HG02943 (cell line): ENCODE measurements at regions not wholly inside any gene's neighbourhood (a gene's known extent, or its start where the extent isn't known, plus 50 kb on each side); places are given as distances from the start of the nearest gene placed in this dataset.

Source experiments
- ATAC-seq: cut with Tn5 transposase; IDR thresholded peaks from one replicate; pipeline ENCODE4 v1.9.1; 2021; ENCODE audit warnings: mild to moderate bottlenecking, low read depth, moderate library complexity; ENCODE audit not compliant: unreplicated experiment

- no peak for ATAC-seq
These were observed 716.0 kb downstream of the KCTD16 start for GRCh38 chr5:144886668-144887067.

GRCh38 chr5:144882739-144883283, 712.1 kb downstream of the KCTD16 start:
- ATAC-seq = no peak

- ATAC-seq = no peak
These were observed 709.8 kb downstream of the KCTD16 start for GRCh38 chr5:144880513-144880912.

- no peak for ATAC-seq
These were observed 706.3 kb downstream of the KCTD16 start for GRCh38 chr5:144876990-144877389.

- no peak for ATAC-seq
These were observed 702.4 kb downstream of the KCTD16 start for GRCh38 chr5:144873076-144873475.

- ATAC-seq = no peak
These were observed 693.4 kb downstream of the KCTD16 start for GRCh38 chr5:144864118-144864517.

- no peak for ATAC-seq
These were observed 686.8 kb downstream of the KCTD16 start for GRCh38 chr5:144857454-144857853.

- no peak for ATAC-seq
These were observed 673.4 kb downstream of the KCTD16 start for GRCh38 chr5:144844086-144844485.

GRCh38 chr5:144832416-144832815, 661.7 kb downstream of the KCTD16 start:
- no peak for ATAC-seq

GRCh38 chr5:144831650-144832049, 661.0 kb downstream of the KCTD16 start:
- no peak for ATAC-seq

GRCh38 chr5:144822503-144822902, 651.8 kb downstream of the KCTD16 start:
- no peak for ATAC-seq

GRCh38 chr5:144820278-144820677, 649.6 kb downstream of the KCTD16 start:
- ATAC-seq = no peak

GRCh38 chr5:144815131-144815530, 644.5 kb downstream of the KCTD16 start:
- ATAC-seq = no peak

GRCh38 chr5:144812763-144813162, 642.1 kb downstream of the KCTD16 start:
- no peak for ATAC-seq

GRCh38 chr5:144800169-144800568, 629.5 kb downstream of the KCTD16 start:
- no peak for ATAC-seq

GRCh38 chr5:144798595-144798994, 627.9 kb downstream of the KCTD16 start:
- no peak for ATAC-seq

- ATAC-seq = no peak
These were observed 624.2 kb downstream of the KCTD16 start for GRCh38 chr5:144794922-144795321.

GRCh38 chr5:144788556-144788955, 617.9 kb downstream of the KCTD16 start:
- no peak for ATAC-seq

- ATAC-seq = no peak
These were observed 617.4 kb downstream of the KCTD16 start for GRCh38 chr5:144788046-144788445.

- no peak for ATAC-seq
These were observed 608.7 kb downstream of the KCTD16 start for GRCh38 chr5:144779368-144779767.

GRCh38 chr5:144778561-144778960, 607.9 kb downstream of the KCTD16 start:
- ATAC-seq = no peak

- ATAC-seq = no peak
These were observed 603.5 kb downstream of the KCTD16 start for GRCh38 chr5:144774197-144774596.

- ATAC-seq = no peak
These were observed 603.0 kb downstream of the KCTD16 start for GRCh38 chr5:144773628-144774027.
